MM.1S (cell line): ENCODE measurements at regions not wholly inside any gene's neighbourhood (a gene's known extent, or its start where the extent isn't known, plus 50 kb on each side); places are given as distances from the start of the nearest gene placed in this dataset.

ENCODE experiments used
- DNase-seq: peaks from one replicate; pipeline ENCODE4 v3.0.0-alpha.2; 2015
- H2AFZ ChIP-seq: fragments of 300-600 bp; sonication (generic); 2 replicates; pipeline ENCODE4 v1.6.0; 2016; ENCODE audit warnings: antibody characterized with exemption, low read length
- H3F3A ChIP-seq: fragments of 300-600 bp; sonication (generic); 2 replicates; pipeline ENCODE4 v1.6.1; 2016; ENCODE audit warnings: mild to moderate bottlenecking, antibody characterized with exemption, low read length, moderate library complexity, mixed read lengths; ENCODE audit not compliant: insufficient read depth
- H3K27ac ChIP-seq: fragments of 300-600 bp; sonication (generic); 2 replicates; pipeline ENCODE4 v1.5.1; 2016; ENCODE audit warnings: mild to moderate bottlenecking, low read length
- H3K27me3 ChIP-seq: fragments of 300-600 bp; sonication (generic); replicated peaks from 2 replicates; pipeline ENCODE4 v1.6.0; 2016; ENCODE audit warnings: low read length; ENCODE audit not compliant: insufficient read depth
- H3K36me3 ChIP-seq: fragments of 300-600 bp; sonication (generic); replicated peaks from 2 replicates; pipeline ENCODE4 v1.6.1; 2016; ENCODE audit warnings: mild to moderate bottlenecking, low read length, mixed read lengths; ENCODE audit not compliant: insufficient read depth
- H3K4me1 ChIP-seq: fragments of 300-600 bp; sonication (generic); 2 replicates; pipeline ENCODE4 v1.6.1; 2016; ENCODE audit warnings: low read length, mixed read lengths
- H3K4me2 ChIP-seq: fragments of 300-600 bp; sonication (generic); 2 replicates; pipeline ENCODE4 v1.6.0; 2016; ENCODE audit warnings: low read depth, low read length
- H3K4me3 ChIP-seq: fragments of 300-600 bp; sonication (generic); 2 replicates; pipeline ENCODE4 v1.5.1; 2016; ENCODE audit warnings: low read length, mixed read lengths
- H3K79me2 ChIP-seq: fragments of 300-600 bp; sonication (generic); 2 replicates; pipeline ENCODE4 v1.6.1; 2016; ENCODE audit warnings: mixed run types, low read length, mixed read lengths
- H3K9ac ChIP-seq: fragments of 300-600 bp; sonication (generic); 2 replicates; pipeline ENCODE4 v1.6.1; 2016; ENCODE audit warnings: low read length, mixed read lengths
- H3K9me2 ChIP-seq: fragments of 300-600 bp; sonication (generic); replicated peaks from 2 replicates; pipeline ENCODE4 v1.6.1; 2016; ENCODE audit warnings: mild to moderate bottlenecking, low read length, mixed read lengths; ENCODE audit not compliant: insufficient read depth
- H3K9me3 ChIP-seq: fragments of 300-600 bp; sonication (generic); replicated peaks from 2 replicates; pipeline ENCODE4 v1.6.1; 2016; ENCODE audit warnings: mild to moderate bottlenecking, low read length, mixed read lengths; ENCODE audit not compliant: insufficient read depth
- H4K20me1 ChIP-seq: fragments of 300-600 bp; sonication (generic); 2 replicates; pipeline ENCODE4 v1.6.1; 2016; ENCODE audit warnings: mild to moderate bottlenecking, low read length, moderate library complexity, mixed read lengths; ENCODE audit not compliant: insufficient read depth
- CTCF ChIP-seq: fragments of 300-600 bp; sonication (generic); IDR thresholded peaks from 2 replicates; pipeline ENCODE4 v1.5.1; 2016; ENCODE audit warnings: antibody characterized with exemption, low read length, mixed read lengths
- EZH2 ChIP-seq: fragments of 300-600 bp; sonication (generic); optimal IDR thresholded peaks from 2 replicates; pipeline ENCODE3; 2017; ENCODE audit warnings: low read depth, mild to moderate bottlenecking, antibody characterized with exemption, low read length, mixed read lengths
- EZH2phosphoT487 ChIP-seq: fragments of 300-600 bp; sonication (generic); IDR thresholded peaks from 2 replicates; pipeline ENCODE4 v1.6.1; 2018; ENCODE audit warnings: antibody characterized with exemption, low read length

GRCh38 chr14:43204816-43205215, 1302.3 kb downstream of the FSCB start:
- Histone ChIP-seq H2AFZ (no peak overlapping the region), H3K9ac (no peak overlapping the region), H3K4me1 (no peaks in the 10 kb centered on the region), H4K20me1 (no peaks in the 10 kb centered on the region), H3F3A (no peaks in the 10 kb centered on the region), H3K79me2 (no peaks in the 10 kb centered on the region), H3K4me2 (no peak overlapping the region), H3K27me3 (no peaks in the 10 kb centered on the region), H3K36me3 (no peaks in the 10 kb centered on the region), H3K4me3 (no peak overlapping the region), H3K9me2 (no peaks in the 10 kb centered on the region), H3K9me3 (no peaks in the 10 kb centered on the region), H3K27ac (no peak overlapping the region)
- no peak for DNase-seq
- no peak for TF ChIP-seq EZH2
- TF ChIP-seq EZH2phosphoT487 = no peak
- no peak for TF ChIP-seq CTCF

GRCh38 chr14:43200519-43200918, 1306.6 kb downstream of the FSCB start:
- Histone ChIP-seq H3K9ac (no peak overlapping the region), H2AFZ (no peak overlapping the region), H3K27ac (no peak overlapping the region), H3K9me2 (no peaks in the 10 kb centered on the region), H3K27me3 (no peaks in the 10 kb centered on the region), H3K79me2 (no peaks in the 10 kb centered on the region), H4K20me1 (no peaks in the 10 kb centered on the region), H3K4me2 (no peak overlapping the region), H3F3A (no peaks in the 10 kb centered on the region), H3K36me3 (no peaks in the 10 kb centered on the region), H3K4me1 (no peaks in the 10 kb centered on the region), H3K4me3 (no peak overlapping the region), H3K9me3 (no peaks in the 10 kb centered on the region)
- DNase-seq = no peak
- TF ChIP-seq EZH2phosphoT487 (no peak), EZH2 (no peak), CTCF (no peak)

- Histone ChIP-seq H3K9ac (no peak overlapping the region), H3K27me3 (no peaks in the 10 kb centered on the region), H3K27ac (no peak overlapping the region), H3K9me2 (no peaks in the 10 kb centered on the region), H3F3A (no peaks in the 10 kb centered on the region), H3K4me3 (no peak overlapping the region), H2AFZ (no peak overlapping the region), H3K9me3 (no peaks in the 10 kb centered on the region), H3K4me1 (no peaks in the 10 kb centered on the region), H4K20me1 (no peaks in the 10 kb centered on the region), H3K4me2 (no peak overlapping the region), H3K36me3 (no peaks in the 10 kb centered on the region), H3K79me2 (no peaks in the 10 kb centered on the region)
- DNase-seq = no peak
- TF ChIP-seq EZH2phosphoT487 = no peak
Measured at GRCh38 chr14:43198465-43198864, 1308.6 kb downstream of the FSCB start.

GRCh38 chr14:43184540-43184939, 1322.5 kb downstream of the FSCB start:
- Histone ChIP-seq H3K36me3 (no peaks in the 10 kb centered on the region), H3K27ac (no peak overlapping the region), H3K27me3 (no peaks in the 10 kb centered on the region), H3K79me2 (no peaks in the 10 kb centered on the region), H3K4me1 (no peaks in the 10 kb centered on the region), H2AFZ (no peak overlapping the region), H3K4me2 (no peak overlapping the region), H3K9me2 (no peaks in the 10 kb centered on the region), H3K9ac (no peak overlapping the region), H4K20me1 (no peaks in the 10 kb centered on the region), H3K4me3 (no peak overlapping the region), H3K9me3 (no peaks in the 10 kb centered on the region), H3F3A (no peaks in the 10 kb centered on the region)
- TF ChIP-seq CTCF = no peak
- TF ChIP-seq EZH2 = no peak
- TF ChIP-seq EZH2phosphoT487 = no peak
- no peak for DNase-seq
